ENCODE measurements at regions not wholly inside any gene's neighbourhood (a gene's known extent, or its start where the extent isn't known, plus 50 kb on each side); places are given as distances from the start of the nearest gene placed in this dataset.
"Not testable (repeated sequence)": the region's sequence is repeated elsewhere in the genome, so short reads cannot be mapped to it uniquely, and the experiment has no call there.

DNA sequence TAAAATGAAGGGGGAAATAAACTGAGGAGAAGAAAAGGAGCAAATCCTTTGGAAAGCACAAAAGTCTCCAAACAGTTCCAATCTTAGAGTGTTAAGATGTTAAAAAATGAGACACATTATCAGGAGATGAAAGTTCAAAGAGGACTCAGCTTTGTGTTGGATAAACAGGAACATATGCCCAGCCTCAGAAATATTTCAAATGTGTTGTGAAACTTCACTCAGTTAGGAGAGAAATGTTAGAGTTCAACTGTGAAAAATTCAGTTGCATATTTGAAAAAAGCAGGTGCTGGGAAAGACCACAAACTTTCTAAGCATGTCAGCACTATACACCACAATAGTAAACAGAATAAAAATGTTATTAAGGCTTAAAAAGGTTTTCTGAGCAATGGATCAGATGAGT lies 136.8 kb upstream of the PRKD1 start:
- H3K27me3 ChIP-seq (ENCODE audit: control insufficient read depth, insufficient read depth, low read length), result no peaks in the 10 kb centered on the region
- no peak for DNase-seq
- H3K4me1 ChIP-seq (ENCODE audit: control insufficient read depth, insufficient read depth, low read length), result no peaks in the 10 kb centered on the region

DNA sequence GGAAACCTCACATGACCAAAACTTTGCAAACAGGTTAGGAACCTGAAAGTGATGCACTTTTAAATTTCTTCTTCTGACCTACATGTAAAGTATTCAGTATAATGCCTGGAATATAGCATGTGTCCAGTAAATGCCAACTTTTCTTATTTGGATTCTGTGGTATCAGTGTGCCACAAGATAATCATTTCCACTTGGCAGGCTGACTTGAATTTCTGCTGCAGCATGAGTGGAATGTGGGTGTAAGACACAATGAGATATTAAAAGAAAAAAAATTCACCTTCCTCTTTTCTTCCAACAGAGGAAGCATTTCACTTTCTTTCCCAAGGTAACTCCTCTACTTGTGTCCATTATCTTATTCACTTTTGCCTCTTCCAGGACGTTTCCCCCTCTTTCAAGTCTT lies 141.9 kb upstream of the PRKD1 start:
- H3K27me3 ChIP-seq (ENCODE audit: control insufficient read depth, insufficient read depth, low read length), result no peaks in the 10 kb centered on the region
- H3K9me3 ChIP-seq (replicated peaks; ENCODE audit: control insufficient read depth, low read depth, low read length), result peaks cover 7% of the 10 kb centered on the region
- no CpG with 5 or more reads among the region's 1 CpG for WGBS (ENCODE audit: insufficient coverage)
- H3K4me3 ChIP-seq (ENCODE audit: low read length), result no peak overlapping the region
- no peak for DNase-seq
- no peaks in the 10 kb centered on the region for H3K36me3 ChIP-seq (ENCODE audit: control insufficient read depth, insufficient read depth, low read length)
- H3K4me1 ChIP-seq (ENCODE audit: control insufficient read depth, insufficient read depth, low read length), result no peaks in the 10 kb centered on the region
- H3K27ac ChIP-seq (ENCODE audit: low read length), result no peak overlapping the region

More for the DNA sequence above, 136.8 kb upstream of the PRKD1 start:
- Histone ChIP-seq H3K4me3 (ENCODE audit: low read length) (no peak overlapping the region), H3K36me3 (ENCODE audit: control insufficient read depth, insufficient read depth, low read length) (no peaks in the 10 kb centered on the region), H3K27ac (ENCODE audit: low read length) (no peak overlapping the region), H3K9me3 (replicated peaks; ENCODE audit: control insufficient read depth, low read depth, low read length) (no peaks in the 10 kb centered on the region)

DNA sequence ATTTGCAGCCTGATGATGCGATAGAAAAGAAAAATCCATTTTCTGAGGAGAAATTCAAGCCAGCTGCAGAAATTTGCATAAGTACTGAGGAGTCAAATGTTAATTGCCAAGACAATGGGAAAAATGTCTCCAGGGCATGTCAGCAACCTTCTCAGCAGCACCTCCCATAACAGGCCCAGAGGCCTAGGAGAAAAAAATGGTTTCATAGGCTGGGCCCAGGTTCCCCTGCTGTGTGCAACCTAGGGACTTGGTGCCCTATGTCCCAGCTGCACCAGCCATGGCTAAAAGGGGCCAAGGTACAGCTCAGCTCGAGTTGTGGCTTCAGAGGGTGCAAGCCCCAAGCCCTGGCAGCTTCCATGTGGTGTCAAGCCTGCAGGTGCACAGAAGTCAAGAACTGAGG lies 144.8 kb upstream of the PRKD1 start:
- not testable (repeated sequence) for H3K36me3 ChIP-seq (ENCODE audit: control insufficient read depth, insufficient read depth, low read length); H3K4me3 ChIP-seq (ENCODE audit: low read length); H3K9me3 ChIP-seq (replicated peaks; ENCODE audit: control insufficient read depth, low read depth, low read length); H3K4me1 ChIP-seq (ENCODE audit: control insufficient read depth, insufficient read depth, low read length); DNase-seq; H3K27me3 ChIP-seq (ENCODE audit: control insufficient read depth, insufficient read depth, low read length); H3K27ac ChIP-seq (ENCODE audit: low read length)
- 56% methylated on average over 2 of the region's 2 CpGs for WGBS (ENCODE audit: insufficient coverage)

DNA sequence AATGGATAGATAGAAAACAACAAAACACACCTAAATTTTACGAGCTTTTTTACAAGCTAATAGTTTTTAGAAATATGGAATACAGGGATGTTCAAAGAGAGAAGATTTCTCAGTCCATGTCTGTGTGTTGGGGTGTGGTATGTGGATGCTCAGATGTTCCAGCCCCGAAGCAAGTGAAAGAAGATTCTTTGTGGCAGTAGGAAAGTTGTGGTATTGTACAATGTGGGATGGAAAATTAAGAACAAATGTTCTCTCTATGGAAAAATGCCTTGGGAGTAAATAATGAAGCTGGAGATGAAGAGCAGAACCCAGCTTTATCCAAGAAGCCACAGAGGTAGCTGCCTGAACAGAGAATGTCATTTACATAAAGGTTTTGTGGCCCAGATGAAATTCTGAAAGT lies 150.3 kb upstream of the PRKD1 start:
- 40% methylated on average over 1 of the region's 2 CpGs for WGBS (ENCODE audit: insufficient coverage)
- no peak for DNase-seq
- Histone ChIP-seq H3K27me3 (ENCODE audit: control insufficient read depth, insufficient read depth, low read length) (no peaks in the 10 kb centered on the region), H3K36me3 (ENCODE audit: control insufficient read depth, insufficient read depth, low read length) (no peaks in the 10 kb centered on the region), H3K4me1 (ENCODE audit: control insufficient read depth, insufficient read depth, low read length) (no peaks in the 10 kb centered on the region), H3K27ac (ENCODE audit: low read length) (no peak overlapping the region), H3K9me3 (replicated peaks; ENCODE audit: control insufficient read depth, low read depth, low read length) (peaks cover under 1% of the 10 kb centered on the region), H3K4me3 (ENCODE audit: low read length) (no peak overlapping the region)

DNA sequence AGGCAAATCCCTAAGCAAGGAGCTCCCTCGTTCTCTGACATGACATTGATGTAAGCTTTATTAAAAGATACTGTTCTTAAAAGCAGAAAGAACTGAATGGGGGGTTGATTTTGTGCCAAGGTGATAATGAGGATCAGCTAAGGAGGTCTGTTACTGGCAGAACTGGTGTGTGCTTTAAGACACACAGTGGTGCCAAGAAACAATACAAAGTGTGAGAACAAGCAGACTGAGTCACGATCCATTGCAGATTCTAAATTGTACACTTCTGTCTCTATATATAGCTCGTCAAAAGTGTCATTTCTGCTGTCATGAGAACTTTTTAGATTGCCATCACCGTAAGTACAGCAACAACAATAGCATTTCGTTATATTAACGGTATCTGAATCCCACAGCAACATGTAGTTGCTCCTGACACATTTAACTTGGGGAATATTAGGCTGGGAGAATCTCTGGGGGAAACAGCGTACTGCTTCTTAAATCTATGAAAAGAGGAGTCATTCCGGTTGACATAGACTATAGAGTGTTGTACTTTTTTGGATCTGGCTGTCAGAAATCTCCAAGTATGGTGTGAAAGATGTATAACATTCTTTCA lies 151.3 kb upstream of the PRKD1 start:
- Histone ChIP-seq H3K36me3 (ENCODE audit: control insufficient read depth, insufficient read depth, low read length) (no peaks in the 10 kb centered on the region), H3K27me3 (ENCODE audit: control insufficient read depth, insufficient read depth, low read length) (no peaks in the 10 kb centered on the region), H3K27ac (ENCODE audit: low read length) (no peak overlapping the region), H3K4me3 (ENCODE audit: low read length) (no peak overlapping the region), H3K4me1 (ENCODE audit: control insufficient read depth, insufficient read depth, low read length) (no peaks in the 10 kb centered on the region), H3K9me3 (replicated peaks; ENCODE audit: control insufficient read depth, low read depth, low read length) (no peaks in the 10 kb centered on the region)
- DNase-seq, result no peak
- 100% methylated on average over 2 of the region's 8 CpGs for WGBS (ENCODE audit: insufficient coverage)

DNA sequence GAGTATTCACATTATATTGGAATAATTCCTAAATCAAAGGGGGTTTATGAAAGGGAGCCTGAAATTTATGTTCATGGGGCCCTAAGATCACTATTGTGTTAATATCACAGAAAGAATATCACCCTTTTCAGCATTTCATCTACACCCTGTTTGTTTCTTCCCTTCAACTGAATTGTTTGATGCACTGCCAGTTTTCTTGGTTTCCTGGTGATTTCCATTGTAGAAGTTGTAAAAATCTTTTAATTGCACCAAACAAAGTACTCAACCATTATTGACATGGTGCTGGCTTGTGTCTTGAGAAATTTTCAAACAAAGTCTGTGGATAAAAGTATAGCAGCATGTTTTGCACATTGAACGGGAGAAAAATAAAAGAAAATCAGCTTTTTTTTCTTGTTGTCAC lies 154.8 kb upstream of the PRKD1 start:
- no CpG with 5 or more reads among the region's 1 CpG for WGBS (ENCODE audit: insufficient coverage)
- DNase-seq, result no peak
- Histone ChIP-seq H3K4me1 (ENCODE audit: control insufficient read depth, insufficient read depth, low read length) (no peaks in the 10 kb centered on the region), H3K27ac (ENCODE audit: low read length) (no peak overlapping the region), H3K36me3 (ENCODE audit: control insufficient read depth, insufficient read depth, low read length) (no peaks in the 10 kb centered on the region), H3K27me3 (ENCODE audit: control insufficient read depth, insufficient read depth, low read length) (no peaks in the 10 kb centered on the region), H3K9me3 (replicated peaks; ENCODE audit: control insufficient read depth, low read depth, low read length) (no peaks in the 10 kb centered on the region), H3K4me3 (ENCODE audit: low read length) (no peak overlapping the region)

DNA sequence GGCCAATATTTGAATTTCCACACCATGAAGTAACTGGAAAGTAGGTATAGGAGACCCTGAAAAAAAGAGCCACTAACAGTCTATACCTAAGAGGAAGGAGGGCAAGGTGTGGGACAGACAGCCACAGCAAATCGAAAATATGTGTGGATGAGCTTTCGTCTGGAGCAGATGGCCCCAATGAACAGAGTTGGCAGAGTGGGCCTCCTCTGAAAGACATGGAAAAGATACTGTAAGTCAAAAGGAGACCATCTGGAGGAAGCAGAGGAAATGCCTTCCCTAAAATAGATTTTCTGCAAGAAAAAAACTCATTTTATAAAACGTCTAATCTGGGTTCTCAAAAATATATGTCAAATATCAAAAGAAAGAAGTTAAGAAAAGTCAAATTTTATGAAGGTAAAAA lies 157.2 kb upstream of the PRKD1 start:
- Histone ChIP-seq H3K4me1 (ENCODE audit: control insufficient read depth, insufficient read depth, low read length) (no peaks in the 10 kb centered on the region), H3K27me3 (ENCODE audit: control insufficient read depth, insufficient read depth, low read length) (no peaks in the 10 kb centered on the region), H3K9me3 (replicated peaks; ENCODE audit: control insufficient read depth, low read depth, low read length) (peaks cover 2% of the 10 kb centered on the region), H3K27ac (ENCODE audit: low read length) (no peak overlapping the region), H3K4me3 (ENCODE audit: low read length) (no peak overlapping the region), H3K36me3 (ENCODE audit: control insufficient read depth, insufficient read depth, low read length) (no peaks in the 10 kb centered on the region)
- WGBS (ENCODE audit: insufficient coverage), result 100% methylated on average over 2 of the region's 3 CpGs
- DNase-seq, result no peak

DNA sequence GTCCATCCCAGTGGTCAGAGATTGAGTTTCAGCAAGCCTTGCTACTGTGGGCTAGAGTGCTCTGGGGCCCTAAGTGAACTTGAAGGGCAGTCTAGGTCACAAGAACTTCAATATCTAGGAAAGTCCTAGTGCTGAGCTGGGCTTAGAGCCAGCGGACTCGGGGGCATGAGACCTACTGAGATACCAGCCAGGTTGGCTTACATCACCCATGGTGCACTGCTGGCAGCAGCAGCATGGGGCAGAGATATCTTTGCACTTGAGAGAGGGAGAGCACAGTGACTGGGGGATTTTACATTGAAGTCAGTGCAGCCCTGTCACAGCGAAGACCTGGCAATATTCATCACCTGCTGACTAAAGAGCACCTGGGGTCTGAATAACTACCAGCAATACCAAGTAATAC lies 158.3 kb upstream of the PRKD1 start:
- no peak for DNase-seq
- 100% methylated on average over 2 of the region's 3 CpGs for WGBS (ENCODE audit: insufficient coverage)
- Histone ChIP-seq H3K4me3 (ENCODE audit: low read length) (no peak overlapping the region), H3K27me3 (ENCODE audit: control insufficient read depth, insufficient read depth, low read length) (no peaks in the 10 kb centered on the region), H3K27ac (ENCODE audit: low read length) (no peak overlapping the region), H3K4me1 (ENCODE audit: control insufficient read depth, insufficient read depth, low read length) (no peaks in the 10 kb centered on the region), H3K36me3 (ENCODE audit: control insufficient read depth, insufficient read depth, low read length) (no peaks in the 10 kb centered on the region), H3K9me3 (replicated peaks; ENCODE audit: control insufficient read depth, low read depth, low read length) (peaks cover 8% of the 10 kb centered on the region)

DNA sequence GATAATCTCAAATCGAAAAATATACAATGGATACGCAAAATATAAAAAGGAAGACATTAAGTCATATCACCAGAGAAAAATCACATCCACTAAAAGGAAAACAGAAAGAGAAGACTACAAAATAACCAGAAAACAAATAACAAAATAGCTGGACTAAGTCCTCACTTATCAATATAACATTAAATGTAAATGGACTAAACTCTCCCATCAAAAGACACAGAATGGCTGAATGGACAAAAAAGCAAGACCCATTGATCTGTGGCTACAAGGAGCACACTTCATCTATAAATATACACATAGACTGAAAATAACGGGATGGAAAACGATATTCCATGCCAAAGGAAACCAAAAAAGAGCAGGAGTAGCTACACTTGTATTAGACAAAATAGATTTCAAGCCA lies 161.0 kb upstream of the PRKD1 start:
- Histone ChIP-seq H3K27me3 (ENCODE audit: control insufficient read depth, insufficient read depth, low read length) (no peaks in the 10 kb centered on the region), H3K4me1 (ENCODE audit: control insufficient read depth, insufficient read depth, low read length) (no peaks in the 10 kb centered on the region), H3K9me3 (replicated peaks; ENCODE audit: control insufficient read depth, low read depth, low read length) (peaks cover 17% of the 10 kb centered on the region), H3K36me3 (ENCODE audit: control insufficient read depth, insufficient read depth, low read length) (no peaks in the 10 kb centered on the region), H3K27ac (ENCODE audit: low read length) (no peak overlapping the region), H3K4me3 (ENCODE audit: low read length) (no peak overlapping the region)
- WGBS (ENCODE audit: insufficient coverage), result no CpG with 5 or more reads among the region's 4 CpGs
- DNase-seq, result no peak

DNA sequence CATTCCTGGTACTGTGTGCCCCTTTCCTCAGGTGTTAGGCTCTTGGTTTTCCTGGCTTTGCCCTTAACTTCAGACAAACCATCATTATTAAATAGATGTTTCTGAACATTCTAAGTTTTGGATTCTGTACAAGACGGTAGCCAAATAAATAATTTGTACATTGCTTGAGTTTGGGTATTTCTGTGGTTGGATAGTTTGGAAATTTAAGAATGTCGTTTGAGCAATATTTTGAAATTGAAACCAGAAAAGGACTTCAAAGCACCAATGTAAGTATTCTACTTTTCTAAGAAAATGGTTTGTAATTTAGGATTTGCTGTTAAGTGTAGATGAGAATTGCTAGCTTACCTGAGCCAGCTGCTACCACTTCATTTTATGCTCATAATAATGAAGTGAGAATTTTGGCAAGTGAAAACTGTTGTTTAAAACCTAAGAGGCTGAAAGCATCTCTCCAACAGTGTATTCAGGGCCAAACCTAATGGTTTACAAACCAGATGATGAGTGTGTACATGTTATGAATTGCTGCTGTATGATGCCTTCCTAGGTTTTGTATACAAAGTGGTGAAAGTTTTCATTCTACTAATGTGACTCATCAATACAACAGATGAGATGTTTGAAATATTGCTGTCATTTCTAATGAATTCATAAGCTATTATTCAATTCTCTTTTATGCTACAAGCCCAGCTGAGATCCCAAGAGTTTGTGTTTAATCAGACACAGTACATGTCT lies 181.5 kb upstream of the PRKD1 start:
- H3K4me3 ChIP-seq (ENCODE audit: low read length), result no peak overlapping the region
- H3K27ac ChIP-seq (ENCODE audit: low read length), result no peak overlapping the region
- no peaks in the 10 kb centered on the region for H3K9me3 ChIP-seq (replicated peaks; ENCODE audit: control insufficient read depth, low read depth, low read length)
- H3K36me3 ChIP-seq (ENCODE audit: control insufficient read depth, insufficient read depth, low read length), result no peaks in the 10 kb centered on the region
- DNase-seq, result no peak
- no CpG with 5 or more reads among the region's 2 CpGs for WGBS (ENCODE audit: insufficient coverage)
- H3K4me1 ChIP-seq (ENCODE audit: control insufficient read depth, insufficient read depth, low read length), result no peaks in the 10 kb centered on the region
- H3K27me3 ChIP-seq (ENCODE audit: control insufficient read depth, insufficient read depth, low read length), result no peaks in the 10 kb centered on the region

DNA sequence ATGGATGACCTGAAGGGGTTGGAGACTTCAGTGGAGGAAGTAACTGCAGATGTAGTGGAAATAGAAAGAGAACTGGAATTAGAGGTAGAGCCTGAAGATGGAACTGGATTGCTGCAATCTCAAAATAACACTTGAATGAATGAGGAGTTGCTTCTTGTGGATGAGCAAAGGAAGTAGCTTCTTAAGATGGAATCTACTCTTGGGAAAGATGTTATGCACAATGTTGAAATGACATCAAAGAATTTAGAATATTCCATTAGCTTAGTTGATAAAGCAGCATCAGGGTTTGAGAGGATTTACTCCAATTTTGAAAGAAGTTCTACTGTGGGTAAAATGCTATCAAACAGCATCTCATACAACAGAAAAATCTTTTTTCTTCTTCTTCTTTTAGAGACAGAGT lies 186.4 kb upstream of the PRKD1 start:
- Histone ChIP-seq H3K4me1 (ENCODE audit: control insufficient read depth, insufficient read depth, low read length) (no peaks in the 10 kb centered on the region), H3K9me3 (replicated peaks; ENCODE audit: control insufficient read depth, low read depth, low read length) (no peaks in the 10 kb centered on the region), H3K27me3 (ENCODE audit: control insufficient read depth, insufficient read depth, low read length) (no peaks in the 10 kb centered on the region), H3K36me3 (ENCODE audit: control insufficient read depth, insufficient read depth, low read length) (no peaks in the 10 kb centered on the region), H3K27ac (ENCODE audit: low read length) (no peak overlapping the region), H3K4me3 (ENCODE audit: low read length) (no peak overlapping the region)
- no peak for DNase-seq

Measured in muscle of leg (tissue), 3 donors.